ENCODE measurements at regions not wholly inside any gene's neighbourhood (a gene's known extent, or its start where the extent isn't known, plus 50 kb on each side); places are given as distances from the start of the nearest gene placed in this dataset.

DNA sequence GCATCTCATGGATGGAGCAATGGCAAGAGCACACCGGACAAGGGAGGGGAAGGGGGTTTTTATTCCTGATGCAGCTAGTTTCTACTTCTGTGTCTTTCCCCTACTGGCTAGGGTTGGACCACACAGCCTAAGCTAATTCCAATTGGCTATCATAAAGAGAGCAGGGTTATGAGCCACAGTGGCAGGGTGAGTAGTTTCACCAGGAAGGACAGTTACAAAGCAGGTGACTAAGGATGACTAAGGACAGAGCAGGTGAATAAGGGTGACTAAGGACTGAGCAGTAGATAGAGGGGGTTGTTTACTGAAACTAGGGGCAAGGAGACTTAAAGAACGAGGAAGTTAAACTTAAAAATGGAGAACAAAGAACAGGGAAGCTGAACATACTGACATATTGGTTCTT lies 321.4 kb upstream of the SEL1L start:
- Histone ChIP-seq H3K27ac (replicated peaks) (peak overlapping the region; percentile 56), H3K4me3 (replicated peaks; ENCODE audit: insufficient read depth, low read length) (no peak overlapping the region), H3K27me3 (ENCODE audit: insufficient read depth, poor library complexity, severe bottlenecking) (no peaks in the 10 kb centered on the region)
- no peak for TF ChIP-seq POLR2AphosphoS5 (IDR thresholded peaks at IDR 0.05; ENCODE audit: low read depth)
- no peak for TF ChIP-seq SPI1 (IDR thresholded peaks at IDR 0.05; ENCODE audit: borderline replicate concordance, low read depth)
- no peak for TF ChIP-seq GABPA (IDR thresholded peaks at IDR 0.05; ENCODE audit: low read depth)
- TF ChIP-seq, protein P1, sequence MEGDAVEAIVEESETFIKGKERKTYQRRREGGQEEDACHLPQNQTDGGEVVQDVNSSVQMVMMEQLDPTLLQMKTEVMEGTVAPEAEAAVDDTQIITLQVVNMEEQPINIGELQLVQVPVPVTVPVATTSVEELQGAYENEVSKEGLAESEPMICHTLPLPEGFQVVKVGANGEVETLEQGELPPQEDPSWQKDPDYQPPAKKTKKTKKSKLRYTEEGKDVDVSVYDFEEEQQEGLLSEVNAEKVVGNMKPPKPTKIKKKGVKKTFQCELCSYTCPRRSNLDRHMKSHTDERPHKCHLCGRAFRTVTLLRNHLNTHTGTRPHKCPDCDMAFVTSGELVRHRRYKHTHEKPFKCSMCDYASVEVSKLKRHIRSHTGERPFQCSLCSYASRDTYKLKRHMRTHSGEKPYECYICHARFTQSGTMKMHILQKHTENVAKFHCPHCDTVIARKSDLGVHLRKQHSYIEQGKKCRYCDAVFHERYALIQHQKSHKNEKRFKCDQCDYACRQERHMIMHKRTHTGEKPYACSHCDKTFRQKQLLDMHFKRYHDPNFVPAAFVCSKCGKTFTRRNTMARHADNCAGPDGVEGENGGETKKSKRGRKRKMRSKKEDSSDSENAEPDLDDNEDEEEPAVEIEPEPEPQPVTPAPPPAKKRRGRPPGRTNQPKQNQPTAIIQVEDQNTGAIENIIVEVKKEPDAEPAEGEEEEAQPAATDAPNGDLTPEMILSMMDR (IDR thresholded peaks at IDR 0.05; ENCODE audit: insufficient read depth, low read length): no peak
- TF ChIP-seq, protein P2, sequence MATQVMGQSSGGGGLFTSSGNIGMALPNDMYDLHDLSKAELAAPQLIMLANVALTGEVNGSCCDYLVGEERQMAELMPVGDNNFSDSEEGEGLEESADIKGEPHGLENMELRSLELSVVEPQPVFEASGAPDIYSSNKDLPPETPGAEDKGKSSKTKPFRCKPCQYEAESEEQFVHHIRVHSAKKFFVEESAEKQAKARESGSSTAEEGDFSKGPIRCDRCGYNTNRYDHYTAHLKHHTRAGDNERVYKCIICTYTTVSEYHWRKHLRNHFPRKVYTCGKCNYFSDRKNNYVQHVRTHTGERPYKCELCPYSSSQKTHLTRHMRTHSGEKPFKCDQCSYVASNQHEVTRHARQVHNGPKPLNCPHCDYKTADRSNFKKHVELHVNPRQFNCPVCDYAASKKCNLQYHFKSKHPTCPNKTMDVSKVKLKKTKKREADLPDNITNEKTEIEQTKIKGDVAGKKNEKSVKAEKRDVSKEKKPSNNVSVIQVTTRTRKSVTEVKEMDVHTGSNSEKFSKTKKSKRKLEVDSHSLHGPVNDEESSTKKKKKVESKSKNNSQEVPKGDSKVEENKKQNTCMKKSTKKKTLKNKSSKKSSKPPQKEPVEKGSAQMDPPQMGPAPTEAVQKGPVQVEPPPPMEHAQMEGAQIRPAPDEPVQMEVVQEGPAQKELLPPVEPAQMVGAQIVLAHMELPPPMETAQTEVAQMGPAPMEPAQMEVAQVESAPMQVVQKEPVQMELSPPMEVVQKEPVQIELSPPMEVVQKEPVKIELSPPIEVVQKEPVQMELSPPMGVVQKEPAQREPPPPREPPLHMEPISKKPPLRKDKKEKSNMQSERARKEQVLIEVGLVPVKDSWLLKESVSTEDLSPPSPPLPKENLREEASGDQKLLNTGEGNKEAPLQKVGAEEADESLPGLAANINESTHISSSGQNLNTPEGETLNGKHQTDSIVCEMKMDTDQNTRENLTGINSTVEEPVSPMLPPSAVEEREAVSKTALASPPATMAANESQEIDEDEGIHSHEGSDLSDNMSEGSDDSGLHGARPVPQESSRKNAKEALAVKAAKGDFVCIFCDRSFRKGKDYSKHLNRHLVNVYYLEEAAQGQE (IDR thresholded peaks at IDR 0.05; ENCODE audit: insufficient replicate concordance, low read depth): no peak
- peak; percentile 20 to 21 for DNase-seq (ENCODE audit: low read depth in 1 of 2, low spot score in 1 of 2)

DNA sequence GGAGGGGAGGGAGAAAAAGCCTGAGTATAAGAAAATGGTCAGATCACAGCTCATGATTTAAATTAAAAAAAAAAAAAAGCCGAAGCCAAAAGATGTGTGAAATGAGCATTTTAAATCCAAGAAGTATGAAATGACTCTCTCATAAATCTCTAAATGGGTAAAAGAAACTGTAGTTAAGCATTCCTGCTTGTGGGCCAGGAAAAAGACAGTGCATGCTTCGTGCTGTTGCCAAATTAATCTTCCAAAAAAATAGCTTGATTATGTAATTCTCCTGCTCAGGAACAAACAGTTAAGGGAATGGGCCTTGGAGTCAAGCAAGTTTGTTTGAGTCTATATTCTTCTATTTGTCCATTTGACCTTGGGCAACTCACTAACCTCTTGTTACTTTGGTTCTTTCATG lies 325.4 kb upstream of the SEL1L start:
- TF ChIP-seq GABPA (IDR thresholded peaks at IDR 0.05; ENCODE audit: low read depth): no peak
- TF ChIP-seq, protein P1 (IDR thresholded peaks at IDR 0.05; ENCODE audit: insufficient read depth, low read length): no peak
- TF ChIP-seq POLR2AphosphoS5 (IDR thresholded peaks at IDR 0.05; ENCODE audit: low read depth): no peak
- no peak for TF ChIP-seq SPI1 (IDR thresholded peaks at IDR 0.05; ENCODE audit: borderline replicate concordance, low read depth)
- TF ChIP-seq, protein P2 (IDR thresholded peaks at IDR 0.05; ENCODE audit: insufficient replicate concordance, low read depth): no peak
- DNase-seq (ENCODE audit: low read depth in 1 of 2, low spot score in 1 of 2): no peak
- Histone ChIP-seq H3K4me3 (replicated peaks; ENCODE audit: insufficient read depth, low read length) (no peak overlapping the region), H3K27ac (replicated peaks) (no peak overlapping the region), H3K27me3 (ENCODE audit: insufficient read depth, poor library complexity, severe bottlenecking) (no peaks in the 10 kb centered on the region)

DNA sequence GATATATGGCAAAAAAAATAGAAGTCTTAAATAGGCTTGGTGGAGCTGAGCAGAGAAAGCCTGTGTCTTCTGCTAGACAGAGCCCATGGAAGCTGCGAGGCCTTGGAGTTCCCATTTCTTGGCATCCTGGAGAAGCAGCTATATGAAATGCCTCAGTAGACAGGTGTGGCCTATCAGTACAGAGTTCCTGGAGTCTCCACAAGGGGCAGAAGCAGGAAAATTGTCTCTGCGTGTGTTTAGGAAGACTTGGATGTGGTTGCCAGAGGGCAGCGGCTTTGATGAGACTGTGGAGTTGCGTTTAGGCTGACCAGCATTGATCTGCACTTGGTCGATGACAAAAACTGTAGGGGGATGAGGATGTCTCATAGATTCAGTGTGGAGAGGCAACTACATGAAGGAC lies 334.5 kb upstream of the SEL1L start:
- no peak overlapping the region for H3K27ac ChIP-seq (replicated peaks)
- TF ChIP-seq SPI1 (IDR thresholded peaks at IDR 0.05; ENCODE audit: borderline replicate concordance, low read depth): no peak
- TF ChIP-seq GABPA (IDR thresholded peaks at IDR 0.05; ENCODE audit: low read depth): no peak
- no peak for TF ChIP-seq POLR2AphosphoS5 (IDR thresholded peaks at IDR 0.05; ENCODE audit: low read depth)
- TF ChIP-seq, protein P2 (IDR thresholded peaks at IDR 0.05; ENCODE audit: insufficient replicate concordance, low read depth): no peak
- TF ChIP-seq, protein P1 (IDR thresholded peaks at IDR 0.05; ENCODE audit: insufficient read depth, low read length): no peak
- no peak for DNase-seq (ENCODE audit: low read depth in 1 of 2, low spot score in 1 of 2)

More for the DNA sequence above, 334.5 kb upstream of the SEL1L start:
- Histone ChIP-seq H3K4me3 (replicated peaks; ENCODE audit: insufficient read depth, low read length) (no peak overlapping the region), H3K27me3 (ENCODE audit: insufficient read depth, poor library complexity, severe bottlenecking) (no peaks in the 10 kb centered on the region)
